ENCODE measurements at regions not wholly inside any gene's neighbourhood (a gene's known extent, or its start where the extent isn't known, plus 50 kb on each side); places are given as distances from the start of the nearest gene placed in this dataset.

DNA sequence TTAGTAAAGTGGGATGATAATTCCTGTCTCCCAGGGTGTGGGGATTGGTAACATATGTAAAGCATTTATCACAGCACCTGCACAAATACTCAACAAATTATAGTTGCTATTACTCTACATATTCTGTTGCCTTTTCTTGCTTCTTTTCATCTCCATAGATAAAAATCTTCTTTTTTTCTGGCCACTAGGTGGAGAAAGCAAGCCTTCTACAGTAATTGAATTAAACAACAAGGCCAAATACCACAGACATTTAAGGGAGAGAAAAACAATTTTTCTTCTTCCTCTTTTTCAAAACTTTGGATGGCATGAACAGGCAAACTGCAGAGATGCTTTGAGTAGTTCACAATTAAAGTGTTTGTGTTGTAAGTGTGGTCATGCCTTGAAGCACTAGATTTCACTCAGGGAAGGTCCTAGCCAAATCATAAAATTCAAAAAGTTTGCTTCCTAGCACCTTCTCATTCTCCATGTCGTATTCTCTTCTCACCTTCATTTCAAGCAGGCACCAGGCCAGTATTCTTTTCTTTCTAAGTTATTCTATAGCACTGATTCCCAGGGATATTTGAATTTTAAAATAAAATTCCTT is 493.4 kb upstream of the TGFBR2 start:
- WGBS (ENCODE audit: insufficient coverage) = no CpG with 5 or more reads among the region's 1 CpG

DNA sequence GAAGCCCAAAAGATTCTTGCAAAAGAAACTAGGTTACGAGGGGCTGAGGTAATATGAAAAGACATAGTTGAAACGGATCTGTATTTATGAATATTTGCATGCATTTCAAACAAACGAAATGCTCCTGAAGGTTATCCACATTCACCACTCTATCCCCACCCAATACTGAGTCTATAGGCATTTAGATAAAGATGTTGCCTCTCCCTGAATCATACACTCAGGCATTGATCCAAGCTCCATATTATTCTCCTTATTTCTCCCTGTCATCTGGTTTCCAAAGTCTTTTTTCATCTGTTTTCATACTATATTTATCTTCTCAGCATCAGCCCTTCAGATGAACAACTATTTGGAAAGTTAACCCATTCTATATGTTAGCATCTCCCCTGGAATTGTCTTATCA is 492.5 kb upstream of the TGFBR2 start:
- H3K4me1 ChIP-seq (ENCODE audit: control insufficient read depth, insufficient read depth, low read length) = no peaks in the 10 kb centered on the region
- no peak overlapping the region for H3K27ac ChIP-seq (ENCODE audit: low read length)
- no peaks in the 10 kb centered on the region for H3K27me3 ChIP-seq (ENCODE audit: control insufficient read depth, insufficient read depth, low read length)
- H3K36me3 ChIP-seq (ENCODE audit: control insufficient read depth, insufficient read depth, low read length) = no peaks in the 10 kb centered on the region
- no peaks in the 10 kb centered on the region for H3K9me3 ChIP-seq (replicated peaks; ENCODE audit: control insufficient read depth, low read depth, low read length)
- DNase-seq = no peak
- no peak overlapping the region for H3K4me3 ChIP-seq (ENCODE audit: low read length)
- WGBS (ENCODE audit: insufficient coverage) = no CpG with 5 or more reads among the region's 3 CpGs

More for the DNA sequence above, 493.4 kb upstream of the TGFBR2 start:
- no peaks in the 10 kb centered on the region for H3K27me3 ChIP-seq (ENCODE audit: control insufficient read depth, insufficient read depth, low read length)
- no peaks in the 10 kb centered on the region for H3K36me3 ChIP-seq (ENCODE audit: control insufficient read depth, insufficient read depth, low read length)
- H3K4me1 ChIP-seq (ENCODE audit: control insufficient read depth, insufficient read depth, low read length) = no peaks in the 10 kb centered on the region
- no peak overlapping the region for H3K4me3 ChIP-seq (ENCODE audit: low read length)
- no peaks in the 10 kb centered on the region for H3K9me3 ChIP-seq (replicated peaks; ENCODE audit: control insufficient read depth, low read depth, low read length)
- DNase-seq = peak; percentile 77
- H3K27ac ChIP-seq (ENCODE audit: low read length) = no peak overlapping the region

DNA sequence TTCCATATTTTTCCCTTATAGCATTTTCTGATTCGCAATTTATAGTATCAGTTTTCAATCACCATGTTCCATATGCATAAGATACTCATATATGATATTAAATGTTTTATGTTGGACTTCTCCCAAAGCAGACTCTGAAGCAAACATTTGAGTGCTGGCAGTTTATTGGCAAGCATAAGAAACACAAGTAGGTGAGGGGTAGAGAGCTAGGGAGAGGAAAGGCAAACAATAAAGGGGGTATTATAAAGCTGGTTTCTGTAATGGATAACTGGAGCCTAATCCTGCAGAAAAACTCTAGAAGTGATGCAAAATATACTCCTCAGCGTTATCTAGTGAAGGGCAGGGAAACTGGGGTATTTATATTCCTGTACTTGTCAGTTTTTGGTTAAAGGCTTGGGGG is 491.5 kb upstream of the TGFBR2 start:
- Histone ChIP-seq H3K27me3 (ENCODE audit: control insufficient read depth, insufficient read depth, low read length) (no peaks in the 10 kb centered on the region), H3K27ac (ENCODE audit: low read length) (no peak overlapping the region), H3K4me1 (ENCODE audit: control insufficient read depth, insufficient read depth, low read length) (no peaks in the 10 kb centered on the region), H3K36me3 (ENCODE audit: control insufficient read depth, insufficient read depth, low read length) (no peaks in the 10 kb centered on the region), H3K4me3 (ENCODE audit: low read length) (no peak overlapping the region), H3K9me3 (replicated peaks; ENCODE audit: control insufficient read depth, low read depth, low read length) (no peaks in the 10 kb centered on the region)
- DNase-seq = no peak
- WGBS (ENCODE audit: insufficient coverage) = 100% methylated on average over 1 of the region's 2 CpGs

DNA sequence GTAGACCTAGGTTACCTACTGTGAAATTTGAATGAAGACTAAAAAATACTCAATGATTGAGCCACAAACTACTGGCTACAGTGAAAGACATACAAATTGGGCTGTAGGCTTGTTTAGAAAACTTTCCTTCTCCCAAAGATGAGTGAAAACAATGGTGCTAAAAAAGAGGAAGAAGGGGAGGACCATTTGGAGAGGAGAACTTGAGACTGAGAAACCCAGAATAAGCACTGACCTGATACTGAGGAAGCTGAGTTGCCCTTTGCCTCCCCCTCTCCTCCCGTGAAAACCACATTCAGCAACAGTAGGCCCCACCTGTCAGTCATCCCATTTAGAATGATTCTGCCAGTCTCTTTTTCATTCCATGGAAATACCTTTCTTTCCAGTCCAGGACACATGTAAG is 484.0 kb upstream of the TGFBR2 start:
- H3K36me3 ChIP-seq (ENCODE audit: control insufficient read depth, insufficient read depth, low read length) = no peaks in the 10 kb centered on the region
- no peaks in the 10 kb centered on the region for H3K27me3 ChIP-seq (ENCODE audit: control insufficient read depth, insufficient read depth, low read length)
- 60% methylated on average over 1 of the region's 1 CpG for WGBS (ENCODE audit: insufficient coverage)
- H3K9me3 ChIP-seq (replicated peaks; ENCODE audit: control insufficient read depth, low read depth, low read length) = no peaks in the 10 kb centered on the region
- DNase-seq = no peak
- no peak overlapping the region for H3K4me3 ChIP-seq (ENCODE audit: low read length)
- H3K4me1 ChIP-seq (ENCODE audit: control insufficient read depth, insufficient read depth, low read length) = no peaks in the 10 kb centered on the region
- H3K27ac ChIP-seq (ENCODE audit: low read length) = no peak overlapping the region

DNA sequence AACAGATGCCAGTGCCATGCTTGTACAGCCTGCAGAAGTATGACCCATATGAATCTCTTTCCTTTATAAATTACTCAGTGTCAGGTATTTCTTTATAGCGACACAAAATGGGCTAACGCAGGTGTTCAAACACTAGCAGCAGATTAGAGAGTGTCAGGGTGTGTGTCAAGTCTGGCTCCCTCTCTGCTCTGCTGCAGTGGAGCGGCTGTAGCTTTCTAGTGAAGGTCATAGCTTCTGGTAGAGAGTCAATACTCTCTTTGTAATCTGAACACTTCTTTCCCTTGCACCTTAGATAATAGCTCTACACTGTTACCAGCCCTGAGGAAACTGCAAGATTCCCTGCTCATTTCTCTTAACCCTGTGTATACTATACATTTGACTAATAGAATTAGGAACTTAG is 483.2 kb upstream of the TGFBR2 start:
- WGBS (ENCODE audit: insufficient coverage) = no CpG with 5 or more reads among the region's 3 CpGs
- no peak for DNase-seq
- Histone ChIP-seq H3K27ac (ENCODE audit: low read length) (no peak overlapping the region), H3K27me3 (ENCODE audit: control insufficient read depth, insufficient read depth, low read length) (no peaks in the 10 kb centered on the region), H3K4me1 (ENCODE audit: control insufficient read depth, insufficient read depth, low read length) (no peaks in the 10 kb centered on the region), H3K36me3 (ENCODE audit: control insufficient read depth, insufficient read depth, low read length) (no peaks in the 10 kb centered on the region), H3K9me3 (replicated peaks; ENCODE audit: control insufficient read depth, low read depth, low read length) (no peaks in the 10 kb centered on the region), H3K4me3 (ENCODE audit: low read length) (no peak overlapping the region)

DNA sequence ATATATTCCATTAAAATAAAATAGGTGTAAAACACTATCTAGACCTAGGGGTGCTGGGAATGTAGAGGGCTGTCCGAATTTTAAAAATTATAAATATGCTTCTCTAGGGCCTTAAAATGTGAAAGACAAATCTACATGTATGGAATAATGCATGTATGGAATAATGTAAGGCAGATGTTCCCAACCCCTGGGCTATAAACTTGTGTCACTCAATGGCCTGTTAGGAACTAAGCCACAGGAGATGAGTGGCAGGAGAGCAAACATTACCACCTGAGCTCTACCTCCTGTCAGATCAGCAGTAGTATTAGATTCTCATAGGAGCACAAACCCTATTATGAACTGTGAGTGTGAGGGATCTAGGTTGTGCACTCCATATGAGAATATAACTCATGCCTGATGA is 482.6 kb upstream of the TGFBR2 start:
- Histone ChIP-seq H3K4me1 (ENCODE audit: control insufficient read depth, insufficient read depth, low read length) (no peaks in the 10 kb centered on the region), H3K27me3 (ENCODE audit: control insufficient read depth, insufficient read depth, low read length) (no peaks in the 10 kb centered on the region), H3K27ac (ENCODE audit: low read length) (no peak overlapping the region), H3K4me3 (ENCODE audit: low read length) (no peak overlapping the region), H3K36me3 (ENCODE audit: control insufficient read depth, insufficient read depth, low read length) (no peaks in the 10 kb centered on the region), H3K9me3 (replicated peaks; ENCODE audit: control insufficient read depth, low read depth, low read length) (no peaks in the 10 kb centered on the region)
- DNase-seq = no peak
- WGBS (ENCODE audit: insufficient coverage) = no CpG with 5 or more reads among the region's 1 CpG

DNA sequence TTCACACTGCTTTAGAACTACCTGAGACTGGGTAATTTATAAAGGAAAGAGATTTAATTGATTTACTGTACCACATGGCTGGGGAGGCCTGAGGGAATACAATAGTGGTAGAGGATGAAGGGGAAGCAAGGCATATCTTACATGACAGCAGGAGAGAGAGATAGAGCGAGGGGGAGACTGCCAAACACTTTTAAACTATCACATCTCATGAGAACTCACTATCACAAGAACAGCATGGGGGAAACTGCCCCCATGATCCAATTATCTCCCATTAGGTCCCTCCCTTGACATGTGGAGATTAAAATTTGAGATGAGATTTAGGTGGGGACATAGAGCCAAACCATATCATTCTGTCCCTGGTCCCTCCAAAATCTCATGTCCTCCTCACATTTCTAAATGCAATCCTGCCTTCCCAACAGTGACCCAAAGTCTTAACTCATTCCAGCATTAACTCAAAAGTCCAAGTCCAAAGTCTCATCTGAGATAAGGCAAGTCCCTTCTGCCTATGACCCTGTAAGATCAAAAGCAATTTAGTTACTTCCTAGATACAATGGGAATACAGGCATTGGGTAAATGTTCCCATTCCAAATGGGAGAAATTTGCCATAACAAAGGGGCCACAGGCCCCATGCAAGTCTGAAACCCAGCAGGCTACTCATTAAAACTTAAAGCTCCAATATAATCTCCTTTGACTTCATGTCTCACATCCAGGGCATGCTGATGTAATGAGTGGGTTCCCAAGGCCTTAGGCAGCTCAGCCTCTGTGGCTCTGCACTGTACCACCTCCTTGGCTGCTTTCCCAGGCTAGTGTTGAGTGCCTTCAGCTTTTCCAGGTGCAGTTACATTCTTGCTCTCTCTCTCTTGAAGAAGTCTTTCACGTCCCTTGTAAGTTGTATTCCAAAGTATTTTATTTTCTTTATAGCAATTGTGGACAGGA is 481.7 kb upstream of the TGFBR2 start:
- Histone ChIP-seq H3K4me3 (ENCODE audit: low read length) (no peak overlapping the region), H3K4me1 (ENCODE audit: control insufficient read depth, insufficient read depth, low read length) (no peaks in the 10 kb centered on the region), H3K9me3 (replicated peaks; ENCODE audit: control insufficient read depth, low read depth, low read length) (no peaks in the 10 kb centered on the region), H3K27me3 (ENCODE audit: control insufficient read depth, insufficient read depth, low read length) (no peaks in the 10 kb centered on the region), H3K27ac (ENCODE audit: low read length) (no peak overlapping the region), H3K36me3 (ENCODE audit: control insufficient read depth, insufficient read depth, low read length) (no peaks in the 10 kb centered on the region)
- DNase-seq = no peak
- WGBS (ENCODE audit: insufficient coverage) = no CpG with 5 or more reads among the region's 2 CpGs

DNA sequence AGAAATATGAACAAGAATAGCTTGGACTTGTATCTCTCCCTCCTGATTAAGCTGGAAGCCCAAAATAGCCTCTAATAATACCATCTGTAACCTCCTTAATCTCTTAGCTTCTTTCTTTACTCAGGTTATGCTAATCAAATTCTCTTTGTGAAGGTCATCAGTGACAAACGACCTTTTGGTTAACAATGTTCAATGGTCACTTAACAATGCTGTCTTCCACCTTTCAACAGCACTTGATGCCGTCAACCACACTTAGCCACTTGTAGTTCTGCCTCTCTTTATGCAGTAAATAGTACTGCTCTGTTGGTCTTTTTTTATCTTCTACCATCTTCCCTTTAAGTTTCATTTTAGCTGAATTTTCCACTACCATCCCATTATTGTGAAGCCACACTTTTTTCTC is 476.6 kb upstream of the TGFBR2 start:
- H3K27me3 ChIP-seq (ENCODE audit: control insufficient read depth, insufficient read depth, low read length) = no peaks in the 10 kb centered on the region
- no peaks in the 10 kb centered on the region for H3K9me3 ChIP-seq (replicated peaks; ENCODE audit: control insufficient read depth, low read depth, low read length)
- no peak overlapping the region for H3K4me3 ChIP-seq (ENCODE audit: low read length)
- no peaks in the 10 kb centered on the region for H3K36me3 ChIP-seq (ENCODE audit: control insufficient read depth, insufficient read depth, low read length)
- no peak for DNase-seq
- WGBS (ENCODE audit: insufficient coverage) = 83% methylated on average over 2 of the region's 2 CpGs
- H3K4me1 ChIP-seq (ENCODE audit: control insufficient read depth, insufficient read depth, low read length) = no peaks in the 10 kb centered on the region
- no peak overlapping the region for H3K27ac ChIP-seq (ENCODE audit: low read length)

DNA sequence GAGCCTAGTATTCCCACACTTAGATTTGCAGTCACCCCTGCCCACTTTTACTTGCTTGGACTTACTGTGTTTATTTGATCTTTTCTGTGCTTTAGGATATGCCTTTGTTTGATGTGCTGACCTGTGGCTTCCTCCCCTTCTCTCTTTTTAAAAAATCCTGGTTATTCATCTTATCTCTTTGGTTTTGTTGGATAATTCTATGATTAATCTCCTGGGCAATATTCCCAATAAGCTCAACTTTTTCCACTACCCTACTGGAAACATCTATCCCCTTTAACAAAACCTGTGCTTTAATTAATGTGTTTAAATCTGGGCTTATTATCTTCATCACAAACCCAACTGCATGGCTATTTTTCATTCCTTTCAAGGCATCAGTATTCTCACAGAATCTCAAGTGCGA is 476.0 kb upstream of the TGFBR2 start:
- no peak for DNase-seq
- no peaks in the 10 kb centered on the region for H3K27me3 ChIP-seq (ENCODE audit: control insufficient read depth, insufficient read depth, low read length)
- H3K27ac ChIP-seq (ENCODE audit: low read length) = no peak overlapping the region
- WGBS (ENCODE audit: insufficient coverage) = 100% methylated on average over 1 of the region's 1 CpG
- H3K36me3 ChIP-seq (ENCODE audit: control insufficient read depth, insufficient read depth, low read length) = no peaks in the 10 kb centered on the region
- no peaks in the 10 kb centered on the region for H3K9me3 ChIP-seq (replicated peaks; ENCODE audit: control insufficient read depth, low read depth, low read length)
- no peaks in the 10 kb centered on the region for H3K4me1 ChIP-seq (ENCODE audit: control insufficient read depth, insufficient read depth, low read length)
- H3K4me3 ChIP-seq (ENCODE audit: low read length) = no peak overlapping the region

DNA sequence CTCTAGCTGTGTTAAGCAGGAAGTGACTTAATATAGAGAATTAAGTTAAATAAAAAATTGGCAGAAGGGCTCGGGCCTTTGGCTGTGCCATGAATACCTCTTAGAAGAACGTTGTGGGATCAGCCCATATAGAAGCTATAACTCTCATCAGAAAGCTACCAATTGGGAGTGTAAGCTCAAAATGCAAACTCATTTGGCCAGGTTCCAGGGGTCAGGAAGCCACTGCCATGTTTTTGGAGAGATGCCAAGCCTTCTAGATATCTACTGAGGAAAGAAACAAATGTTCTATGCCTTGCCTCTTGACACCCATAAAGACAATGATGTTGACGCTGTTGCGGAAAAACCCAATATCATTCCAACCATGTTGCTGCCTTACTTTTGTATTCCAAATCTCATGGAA is 475.2 kb upstream of the TGFBR2 start:
- H3K36me3 ChIP-seq (ENCODE audit: control insufficient read depth, insufficient read depth, low read length) = no peaks in the 10 kb centered on the region
- no peak overlapping the region for H3K27ac ChIP-seq (ENCODE audit: low read length)
- no peaks in the 10 kb centered on the region for H3K4me1 ChIP-seq (ENCODE audit: control insufficient read depth, insufficient read depth, low read length)
- DNase-seq = no peak
- WGBS (ENCODE audit: insufficient coverage) = 50% methylated on average over 1 of the region's 4 CpGs
- no peaks in the 10 kb centered on the region for H3K9me3 ChIP-seq (replicated peaks; ENCODE audit: control insufficient read depth, low read depth, low read length)
- H3K4me3 ChIP-seq (ENCODE audit: low read length) = no peak overlapping the region
- no peaks in the 10 kb centered on the region for H3K27me3 ChIP-seq (ENCODE audit: control insufficient read depth, insufficient read depth, low read length)
